HUES6 (cell line): ENCODE measurements at regions not wholly inside any gene's neighbourhood (a gene's known extent, or its start where the extent isn't known, plus 50 kb on each side); places are given as distances from the start of the nearest gene placed in this dataset.

Source experiments
- H3K27ac ChIP-seq: 2 replicates; pipeline ENCODE4 v1.7.0; 2013; ENCODE audit warnings: low read depth, mild to moderate bottlenecking, low read length, inconsistent platforms
- H3K27me3 ChIP-seq: 2 replicates; pipeline ENCODE4 v1.6.1; 2013; ENCODE audit warnings: low read length; ENCODE audit not compliant: control insufficient read depth, insufficient read depth
- H3K36me3 ChIP-seq: 2 replicates; pipeline ENCODE4 v1.6.1; 2013; ENCODE audit warnings: low read length; ENCODE audit not compliant: control insufficient read depth, insufficient read depth
- H3K4me1 ChIP-seq: 2 replicates; pipeline ENCODE4 v1.6.1; 2013; ENCODE audit warnings: low read length; ENCODE audit not compliant: control insufficient read depth, insufficient read depth
- H3K4me3 ChIP-seq: 2 replicates; pipeline ENCODE4 v1.5.1; 2013; ENCODE audit warnings: low read depth, low read length
- H3K9ac ChIP-seq: one replicate; pipeline ENCODE4 v1.6.1; 2013; ENCODE audit warnings: mild to moderate bottlenecking, low read length
- H3K9me3 ChIP-seq: 2 replicates; pipeline ENCODE4 v1.6.1; 2013; ENCODE audit warnings: low read depth, low read length; ENCODE audit not compliant: control insufficient read depth, insufficient read depth

DNA sequence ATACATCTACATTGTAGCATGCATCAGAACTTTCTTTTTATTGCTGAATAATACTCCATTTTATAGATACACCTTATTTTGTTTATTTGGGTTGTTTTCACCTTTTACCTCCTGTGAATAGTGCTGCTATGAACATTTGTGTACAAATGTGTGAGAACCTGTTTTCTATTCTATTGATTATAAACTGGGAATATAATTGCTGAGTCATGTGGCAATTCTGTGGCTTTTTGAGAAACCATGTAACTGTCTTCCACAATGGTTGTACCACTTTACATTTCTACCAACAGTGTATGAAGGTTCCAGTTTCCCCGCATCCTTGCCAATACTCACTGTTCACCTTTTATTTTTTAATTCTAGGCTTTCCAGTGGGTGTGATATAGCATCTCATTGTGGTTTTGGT lies 138.6 kb upstream of the MBL2 start:
- no peak overlapping the region for H3K9ac ChIP-seq
- H3K27me3 ChIP-seq, result no peaks in the 10 kb centered on the region
- peaks cover 18% of the 10 kb centered on the region for H3K4me1 ChIP-seq
- H3K4me3 ChIP-seq, result no peak overlapping the region
- no peaks in the 10 kb centered on the region for H3K36me3 ChIP-seq
- no peak overlapping the region for H3K27ac ChIP-seq
- H3K9me3 ChIP-seq, result no peaks in the 10 kb centered on the region

DNA sequence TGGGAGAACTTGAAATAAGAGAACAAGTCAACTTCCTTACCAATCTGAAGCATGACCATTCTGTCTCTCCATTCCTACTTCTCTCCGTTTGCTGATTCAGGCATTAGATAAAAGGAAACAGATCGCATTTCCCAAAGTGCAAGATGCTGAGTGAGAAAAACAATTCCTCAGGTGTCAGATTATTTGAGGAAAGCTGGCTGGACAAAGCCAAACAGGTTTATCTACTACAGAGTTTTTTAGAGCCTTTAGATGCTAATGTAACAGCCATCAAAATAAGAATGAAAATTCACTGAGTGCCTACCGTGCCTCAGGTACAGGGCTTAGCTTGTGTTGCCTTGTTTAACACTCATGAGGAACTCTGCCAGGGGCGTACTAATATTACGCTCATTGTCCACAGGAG lies 135.9 kb upstream of the MBL2 start:
- H3K9ac ChIP-seq, result no peak overlapping the region
- H3K4me1 ChIP-seq, result peaks cover 28% of the 10 kb centered on the region
- peak overlapping the region; percentile 21; the same call in 1 of the 2 replicates for H3K27ac ChIP-seq
- H3K4me3 ChIP-seq, result no peak overlapping the region
- H3K9me3 ChIP-seq, result no peaks in the 10 kb centered on the region
- H3K36me3 ChIP-seq, result no peaks in the 10 kb centered on the region
- no peaks in the 10 kb centered on the region for H3K27me3 ChIP-seq

- H3K36me3 ChIP-seq, result no peaks in the 10 kb centered on the region
- no peak overlapping the region for H3K9ac ChIP-seq
- H3K27me3 ChIP-seq, result no peaks in the 10 kb centered on the region
Measured at GRCh38 chr10:52906046-52906445, 133.5 kb upstream of the MBL2 start.

DNA sequence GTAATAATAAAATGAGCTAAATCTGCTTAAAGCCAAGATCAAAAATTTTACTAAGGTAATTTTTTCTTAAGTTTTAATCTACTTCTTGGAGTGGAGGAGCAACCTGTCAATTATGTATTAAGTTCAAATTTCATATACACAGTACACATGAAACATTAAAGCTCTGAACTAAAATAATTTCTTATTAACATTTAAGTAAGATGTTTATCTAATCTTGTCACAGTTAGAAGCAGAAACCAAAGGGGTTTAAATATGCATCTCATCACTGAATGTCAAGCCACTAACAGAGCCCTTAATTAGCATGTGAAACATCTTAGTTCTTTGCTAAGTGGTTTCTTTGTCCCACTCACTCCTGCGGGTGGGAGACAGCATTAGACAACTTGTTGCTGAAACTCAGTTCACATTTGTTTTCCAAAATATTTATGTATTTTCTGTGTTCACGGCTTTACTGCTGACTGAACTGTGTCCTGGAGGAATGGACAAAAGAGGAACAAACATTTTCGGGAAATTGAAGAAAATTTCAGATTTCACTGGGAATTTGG lies 130.9 kb upstream of the MBL2 start:
- H3K27ac ChIP-seq, result peak overlapping the region; percentile 90
- H3K9ac ChIP-seq, result no peak overlapping the region
- H3K36me3 ChIP-seq, result no peaks in the 10 kb centered on the region
- H3K4me1 ChIP-seq, result peaks cover 28% of the 10 kb centered on the region
- H3K9me3 ChIP-seq, result no peaks in the 10 kb centered on the region
- no peaks in the 10 kb centered on the region for H3K27me3 ChIP-seq
- no peak overlapping the region for H3K4me3 ChIP-seq

More at GRCh38 chr10:52906046-52906445, 133.5 kb upstream of the MBL2 start:
- H3K4me3 ChIP-seq, result no peak overlapping the region
- no peaks in the 10 kb centered on the region for H3K9me3 ChIP-seq
- H3K27ac ChIP-seq, result no peak overlapping the region
- H3K4me1 ChIP-seq, result peaks cover 37% of the 10 kb centered on the region

GRCh38 chr10:52900593-52900992 lies 128.0 kb upstream of the MBL2 start:
- H3K4me1 ChIP-seq, result peaks cover 19% of the 10 kb centered on the region
- H3K27me3 ChIP-seq, result no peaks in the 10 kb centered on the region
- no peak overlapping the region for H3K27ac ChIP-seq
- no peak overlapping the region for H3K4me3 ChIP-seq
- no peaks in the 10 kb centered on the region for H3K36me3 ChIP-seq
- H3K9me3 ChIP-seq, result peaks cover 3% of the 10 kb centered on the region; the same call in 1 of the 2 replicates
- no peak overlapping the region for H3K9ac ChIP-seq

GRCh38 chr10:52897162-52897561 lies 124.6 kb upstream of the MBL2 start:
- H3K9me3 ChIP-seq, result peaks cover 3% of the 10 kb centered on the region; the same call in 1 of the 2 replicates
- no peak overlapping the region for H3K27ac ChIP-seq

GRCh38 chr10:52895059-52895458 lies 122.5 kb upstream of the MBL2 start:
- H3K9me3 ChIP-seq, result peaks cover 3% of the 10 kb centered on the region; the same call in 1 of the 2 replicates
- H3K36me3 ChIP-seq, result no peaks in the 10 kb centered on the region
- H3K4me1 ChIP-seq, result peaks cover 3% of the 10 kb centered on the region; the same call in 1 of the 2 replicates
- no peaks in the 10 kb centered on the region for H3K27me3 ChIP-seq
- no peak overlapping the region for H3K9ac ChIP-seq
- H3K27ac ChIP-seq, result no peak overlapping the region
- H3K4me3 ChIP-seq, result no peak overlapping the region

More at GRCh38 chr10:52897162-52897561, 124.6 kb upstream of the MBL2 start:
- Histone ChIP-seq H3K36me3 (no peaks in the 10 kb centered on the region), H3K4me1 (no peaks in the 10 kb centered on the region), H3K9ac (no peak overlapping the region), H3K4me3 (no peak overlapping the region), H3K27me3 (no peaks in the 10 kb centered on the region)

GRCh38 chr10:52890281-52890680 lies 117.7 kb upstream of the MBL2 start:
- H3K9me3 ChIP-seq, result no peaks in the 10 kb centered on the region
- H3K36me3 ChIP-seq, result no peaks in the 10 kb centered on the region
- no peak overlapping the region for H3K4me3 ChIP-seq
- H3K27ac ChIP-seq, result no peak overlapping the region
- H3K4me1 ChIP-seq, result peaks cover 3% of the 10 kb centered on the region; the same call in 1 of the 2 replicates
- H3K27me3 ChIP-seq, result no peaks in the 10 kb centered on the region
- H3K9ac ChIP-seq, result no peak overlapping the region

GRCh38 chr10:52889611-52890010 lies 117.0 kb upstream of the MBL2 start:
- no peaks in the 10 kb centered on the region for H3K9me3 ChIP-seq
- no peak overlapping the region for H3K4me3 ChIP-seq
- H3K27ac ChIP-seq, result no peak overlapping the region
- H3K36me3 ChIP-seq, result no peaks in the 10 kb centered on the region
- H3K4me1 ChIP-seq, result peaks cover 3% of the 10 kb centered on the region; the same call in 1 of the 2 replicates
- no peak overlapping the region for H3K9ac ChIP-seq
- no peaks in the 10 kb centered on the region for H3K27me3 ChIP-seq

DNA sequence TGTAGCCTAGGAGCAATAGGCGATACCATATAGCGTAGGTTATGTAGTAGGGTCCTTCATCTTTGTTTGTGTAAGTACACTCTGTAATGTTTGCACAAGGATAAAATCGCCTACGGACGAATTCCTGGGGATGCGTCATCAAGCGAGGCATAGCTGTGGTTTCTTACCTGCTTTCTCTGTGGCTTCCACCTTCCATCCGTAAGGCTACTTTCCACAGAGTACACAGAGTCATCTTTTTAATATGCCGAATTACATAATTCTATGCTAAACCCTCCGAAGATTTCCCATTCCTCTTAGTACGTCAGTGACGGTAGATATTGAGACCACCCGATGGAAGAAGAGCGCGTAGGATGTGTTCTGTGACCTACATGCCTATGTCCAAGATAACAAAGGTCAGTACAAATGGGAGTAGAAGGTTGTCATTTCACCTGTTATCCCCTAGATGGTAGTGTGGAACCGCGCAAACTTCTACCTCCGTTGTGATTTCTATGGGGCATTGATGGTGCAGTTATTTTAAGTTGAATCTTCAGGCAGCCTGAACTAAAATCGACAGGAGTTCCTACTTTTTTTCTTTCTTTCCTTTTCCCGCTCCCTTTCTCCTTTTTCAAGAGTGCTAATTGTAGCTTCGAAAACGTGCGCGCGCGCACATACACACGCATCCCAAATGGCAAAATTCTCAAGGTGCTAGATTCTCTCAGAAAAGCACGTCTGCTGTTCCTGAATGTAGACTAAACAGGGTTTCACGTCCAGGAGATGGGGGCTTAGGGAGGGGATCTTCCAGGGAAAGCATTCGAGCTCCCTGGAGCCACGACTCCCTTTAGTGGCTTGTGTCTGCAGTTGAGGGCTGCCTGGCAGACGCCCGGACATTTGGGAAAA lies 111.7 kb upstream of the MBL2 start:
- H3K36me3 ChIP-seq, result no peaks in the 10 kb centered on the region
- H3K27ac ChIP-seq, result peak overlapping the region; percentile 41
- H3K9ac ChIP-seq, result no peak overlapping the region
- H3K4me3 ChIP-seq, result no peak overlapping the region
- no peaks in the 10 kb centered on the region for H3K9me3 ChIP-seq
- H3K4me1 ChIP-seq, result no peaks in the 10 kb centered on the region
- H3K27me3 ChIP-seq, result no peaks in the 10 kb centered on the region

- Histone ChIP-seq H3K4me1 (no peaks in the 10 kb centered on the region), H3K36me3 (no peaks in the 10 kb centered on the region), H3K9ac (no peak overlapping the region), H3K27me3 (no peaks in the 10 kb centered on the region), H3K27ac (no peak overlapping the region), H3K4me3 (no peak overlapping the region), H3K9me3 (no peaks in the 10 kb centered on the region)
Measured at GRCh38 chr10:52879091-52879807, 106.7 kb upstream of the MBL2 start.
